Endothelial cell of umbilical vein (primary cell): ENCODE measurements at regions not wholly inside any gene's neighbourhood (a gene's known extent, or its start where the extent isn't known, plus 50 kb on each side); places are given as distances from the start of the nearest gene placed in this dataset.

Experiments
- BruUV-seq: library from RNA; stranded (reverse); fragments of 400-500 nt; replicated peaks from 2 replicates; lab custom pipeline; 2021; lab: Mats Ljungman, UMichigan
- CTCF ChIA-PET: fragments of 300-600, 350-600 bp; sonication (Branson Sonifier 250); formaldehyde crosslinking; loops from one replicate; lab custom pipeline; 2021; ENCODE audit warnings: antibody characterized with exemption, inconsistent platforms; lab: Charles Lee
- POLR2A ChIA-PET: fragments of 300-600, 350-600 bp; sonication (Branson Sonifier 250); formaldehyde crosslinking; loops from one replicate; lab custom pipeline; 2021; ENCODE audit warnings: antibody characterized with exemption, inconsistent platforms; lab: Charles Lee
- DNase-seq: peaks from one replicate; pipeline ENCODE4 v3.0.0-alpha.2; 2011; ENCODE audit warnings: low read depth, low spot score
- FAIRE-seq: peaks from 2 replicates; lab custom pipeline; 2011; peaks lifted over from hg19 to GRCh38; lab: Jason Lieb, UNC
- H2AFZ ChIP-seq: 2 replicates; pipeline ENCODE4 v1.6.0; 2012; ENCODE audit warnings: low read depth, low read length, control low read depth, inconsistent platforms
- H3K27ac ChIP-seq: 2 replicates; pipeline ENCODE4 v1.5.1; 2011; ENCODE audit warnings: low read depth, mild to moderate bottlenecking, control low read depth, low read length, moderate library complexity; ENCODE audit not compliant: insufficient read depth
- H3K27me3 ChIP-seq, 2 experiments: 2 replicates each; pipeline versions ENCODE4 v1.6.0 to v1.6.1; 2011; ENCODE audit warnings: low read length in 2 of 2, mixed read lengths in 1 of 2; ENCODE audit not compliant: control insufficient read depth in 2 of 2, insufficient read depth in 2 of 2
- H3K36me3 ChIP-seq, 2 experiments: 2 replicates in 1 of 2; 3 replicates in 1 of 2; pipeline ENCODE4 v1.5.1; 2011; ENCODE audit warnings: low read length in 2 of 2, mild to moderate bottlenecking in 1 of 2, moderate library complexity in 1 of 2; ENCODE audit not compliant: control insufficient read depth in 2 of 2, insufficient read depth in 2 of 2; ENCODE audit errors: extremely low read depth in 1 of 2
- H3K4me1 ChIP-seq: 3 replicates; pipeline ENCODE4 v1.5.1; 2011; ENCODE audit warnings: mild to moderate bottlenecking, low read length; ENCODE audit not compliant: control insufficient read depth, insufficient read depth; ENCODE audit errors: extremely low read depth
- H3K4me2 ChIP-seq: 2 replicates; pipeline ENCODE4 v1.6.1; 2011; ENCODE audit warnings: low read length, control low read depth, mixed read lengths; ENCODE audit not compliant: insufficient read depth
- H3K4me3 ChIP-seq, 3 experiments: fragments of 200-600 bp in 1 of 3; sonication (generic), shearing (Covaris generic) in 1 of 3; replicated peaks in 1 of 3; 2 replicates each; pipeline ENCODE4 v1.5.1; 2011 to 2016; ENCODE audit warnings: control low read depth in 3 of 3, low read length in 3 of 3, mild to moderate bottlenecking in 2 of 3, inconsistent platforms in 1 of 3, low read depth in 1 of 3, moderate library complexity in 1 of 3; ENCODE audit not compliant: insufficient read depth in 1 of 3
- H3K79me2 ChIP-seq: 2 replicates; pipeline ENCODE4 v1.6.0; 2012; ENCODE audit warnings: low read length, inconsistent platforms; ENCODE audit not compliant: control insufficient read depth, insufficient read depth
- H3K9ac ChIP-seq: replicated peaks from 2 replicates; pipeline ENCODE3; 2011; ENCODE audit warnings: low read length, control low read depth; ENCODE audit not compliant: insufficient read depth; ENCODE audit errors: extremely low read depth
- H3K9me1 ChIP-seq: replicated peaks from 3 replicates; pipeline ENCODE4 v1.6.0; 2011; ENCODE audit warnings: mild to moderate bottlenecking, low read length; ENCODE audit not compliant: control insufficient read depth, insufficient read depth; ENCODE audit errors: extremely low read depth
- H3K9me3 ChIP-seq: replicated peaks from 2 replicates; pipeline ENCODE4 v1.5.1; 2012; ENCODE audit warnings: low read length, inconsistent platforms; ENCODE audit not compliant: control insufficient read depth, insufficient read depth
- H4K20me1 ChIP-seq: replicated peaks from 2 replicates; pipeline ENCODE3; 2011; ENCODE audit warnings: mild to moderate bottlenecking, low read length; ENCODE audit not compliant: control insufficient read depth, insufficient read depth; ENCODE audit errors: extremely low read depth
- EZH2 ChIP-seq: IDR thresholded peaks from 2 replicates; pipeline ENCODE4 v1.6.1; 2012; ENCODE audit warnings: borderline replicate concordance, low read depth, mild to moderate bottlenecking, moderate library complexity, low read length, inconsistent platforms; ENCODE audit not compliant: severe bottlenecking
- FOS ChIP-seq: IDR thresholded peaks from 2 replicates; pipeline ENCODE4 v1.6.1; 2011; ENCODE audit warnings: mild to moderate bottlenecking, low read length, moderate library complexity, borderline replicate concordance; ENCODE audit not compliant: insufficient read depth
- GATA2 ChIP-seq: IDR thresholded peaks from 2 replicates; pipeline ENCODE4 v1.7.0; 2011; ENCODE audit warnings: low read depth, mild to moderate bottlenecking, moderate library complexity, mixed read lengths, low read length; ENCODE audit not compliant: insufficient read length, insufficient read depth
- JUN ChIP-seq: IDR thresholded peaks from 2 replicates; pipeline ENCODE4 v1.6.1; 2011; ENCODE audit warnings: borderline replicate concordance, low read depth; ENCODE audit not compliant: insufficient read length, insufficient read depth
- MAX ChIP-seq: IDR thresholded peaks from 2 replicates; pipeline ENCODE4 v1.6.1; 2011; ENCODE audit not compliant: insufficient read depth, insufficient read length
- MYC ChIP-seq: IDR thresholded peaks from one replicate; pipeline ENCODE4 v1.6.1; 2011; ENCODE audit warnings: mild to moderate bottlenecking, low read depth, low read length
- POLR2AphosphoS5 ChIP-seq: IDR thresholded peaks from 2 replicates; pipeline ENCODE4 v1.6.1; 2012; ENCODE audit warnings: low read depth, mild to moderate bottlenecking, control low read depth, low read length, moderate library complexity; ENCODE audit not compliant: insufficient read depth
- dilution Hi-C: fragments of 300-500 bp; cut with MboI; formaldehyde crosslinking; loops from one replicate; pipeline ENCODE4 v1.15.0; 2019; ENCODE audit warnings: low sequenced_read_pairs; ENCODE audit not compliant: extremely low pct_ligation_motif_present
- intact Hi-C: fragments of 100-400 bp; cut with micrococcal nuclease; formaldehyde crosslinking; loops from one replicate; pipeline ENCODE4 v1.10.0; 2022
- TF ChIP-seq, protein P1 (sequence below), 2 donors: IDR thresholded peaks; 1 replicate in 1 of 2; 2 replicates in 1 of 2; pipeline ENCODE4 v1.5.1; 2011; ENCODE audit warnings: low read length in 2 of 2, mild to moderate bottlenecking in 2 of 2, moderate library complexity in 2 of 2, control low read depth in 1 of 2, inconsistent platforms in 1 of 2, low read depth in 1 of 2; ENCODE audit not compliant: insufficient read depth in 1 of 2; ENCODE audit errors: extremely low read depth in 1 of 2

GRCh38 chr1:88080875-88081274, 603.2 kb upstream of the PKN2 start:
- H3K4me1 ChIP-seq: no peaks in the 10 kb centered on the region
- intact Hi-C loops: no loop called here
- no peaks in the 10 kb centered on the region for H4K20me1 ChIP-seq
- POLR2A ChIA-PET: no interaction called here
- H3K9me3 ChIP-seq: no peaks in the 10 kb centered on the region
- TF ChIP-seq GATA2: no peak
- TF ChIP-seq FOS: no peak
- TF ChIP-seq, protein P1, sequence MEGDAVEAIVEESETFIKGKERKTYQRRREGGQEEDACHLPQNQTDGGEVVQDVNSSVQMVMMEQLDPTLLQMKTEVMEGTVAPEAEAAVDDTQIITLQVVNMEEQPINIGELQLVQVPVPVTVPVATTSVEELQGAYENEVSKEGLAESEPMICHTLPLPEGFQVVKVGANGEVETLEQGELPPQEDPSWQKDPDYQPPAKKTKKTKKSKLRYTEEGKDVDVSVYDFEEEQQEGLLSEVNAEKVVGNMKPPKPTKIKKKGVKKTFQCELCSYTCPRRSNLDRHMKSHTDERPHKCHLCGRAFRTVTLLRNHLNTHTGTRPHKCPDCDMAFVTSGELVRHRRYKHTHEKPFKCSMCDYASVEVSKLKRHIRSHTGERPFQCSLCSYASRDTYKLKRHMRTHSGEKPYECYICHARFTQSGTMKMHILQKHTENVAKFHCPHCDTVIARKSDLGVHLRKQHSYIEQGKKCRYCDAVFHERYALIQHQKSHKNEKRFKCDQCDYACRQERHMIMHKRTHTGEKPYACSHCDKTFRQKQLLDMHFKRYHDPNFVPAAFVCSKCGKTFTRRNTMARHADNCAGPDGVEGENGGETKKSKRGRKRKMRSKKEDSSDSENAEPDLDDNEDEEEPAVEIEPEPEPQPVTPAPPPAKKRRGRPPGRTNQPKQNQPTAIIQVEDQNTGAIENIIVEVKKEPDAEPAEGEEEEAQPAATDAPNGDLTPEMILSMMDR (IDR thresholded peaks at IDR 0.05; ENCODE audit: extremely low read depth in 1 of 2, insufficient read depth in 1 of 2, low read depth in 1 of 2, low read length in 2 of 2): no peak
- TF ChIP-seq POLR2AphosphoS5: no peak
- TF ChIP-seq EZH2: no peak
- TF ChIP-seq JUN: no peak
- no peak for TF ChIP-seq MYC
- TF ChIP-seq MAX: no peak
- no peak for DNase-seq
- no peak overlapping the region for H3K9ac ChIP-seq
- no peak overlapping the region for H3K4me3 ChIP-seq
- dilution Hi-C loops: no loop called here
- no peaks in the 10 kb centered on the region for H3K36me3 ChIP-seq
- no peaks in the 10 kb centered on the region for H3K9me1 ChIP-seq
- H3K27me3 ChIP-seq: no peaks in the 10 kb centered on the region
- CTCF ChIA-PET: interaction anchor here (0.6 kb wide), 1 partner anchor 389 kb away, joined by 4 read pairs; no protein-coding TSS in a partner anchor
- no peak overlapping the region for H3K4me2 ChIP-seq
- no peak overlapping the region for H3K27ac ChIP-seq
- no peak overlapping the region for H2AFZ ChIP-seq
- no TSS peak for BruUV-seq
- FAIRE-seq: no peak
- no peaks in the 10 kb centered on the region for H3K79me2 ChIP-seq
